ENCODE measurements at regions not wholly inside any gene's neighbourhood (a gene's known extent, or its start where the extent isn't known, plus 50 kb on each side); places are given as distances from the start of the nearest gene placed in this dataset.

GRCh38 chr10:131666091-131666490 is 234.7 kb upstream of the PPP2R2D start:
- H3K4me2 ChIP-seq (replicated peaks; ENCODE audit: extremely low read depth, low read length, poor library complexity, severe bottlenecking) = no peak overlapping the region
- H3K4me1 ChIP-seq (ENCODE audit: control insufficient read depth in 1 of 2, insufficient read depth in 2 of 2, low read length in 2 of 2) = no peaks in the 10 kb centered on the region
- no peak overlapping the region for H3K27ac Mint-ChIP-seq
- no peak overlapping the region for H2AFZ ChIP-seq (ENCODE audit: insufficient read depth, low read depth, low read length, poor library complexity, severe bottlenecking)
- no peak overlapping the region for H3K4me3 Mint-ChIP-seq
- peaks cover 2 to 5% (median 3%) of the 10 kb centered on the region in 3 donors for H3K27me3 Mint-ChIP-seq (ENCODE audit: low read depth in 3 of 3)
- no peaks in the 10 kb centered on the region for H3K36me3 ChIP-seq (replicated peaks in 1 of 2; ENCODE audit: control insufficient read depth in 1 of 2, insufficient read depth in 2 of 2, low read length in 2 of 2)
- H3K9me3 ChIP-seq (replicated peaks in 1 of 2; ENCODE audit: control insufficient read depth in 1 of 2, insufficient read depth in 1 of 2, low read length in 2 of 2) = peaks cover 4 to 7% of the 10 kb centered on the region in 2 donors
- 90% methylated on average over 3 of the region's 3 CpGs for WGBS (ENCODE audit: insufficient coverage)
- no peak for DNase-seq
- H3K27ac ChIP-seq (ENCODE audit: low read depth in 1 of 2, low read length in 2 of 2) = no peak overlapping the region
- no peaks in the 10 kb centered on the region for H3K36me3 Mint-ChIP-seq
- H3K4me3 ChIP-seq (replicated peaks in 1 of 3; ENCODE audit: low read depth in 2 of 3, low read length in 3 of 3) = no peak overlapping the region
- intact Hi-C loops (cut with micrococcal nuclease) = loop anchor here in 1 of 2 donors (5.0 kb wide), 1 partner anchor 391 kb away; no protein-coding TSS in a partner anchor
- H3K9me3 Mint-ChIP-seq = peaks cover 0 to 17% (median 7%) of the 10 kb centered on the region in 7 donors
- H3K4me1 Mint-ChIP-seq = no peaks in the 10 kb centered on the region
- no peaks in the 10 kb centered on the region for H4K20me1 ChIP-seq (ENCODE audit: insufficient read depth, low read length)
- H3K27me3 ChIP-seq (ENCODE audit: control insufficient read depth in 2 of 2, insufficient read depth in 2 of 2, low read length in 2 of 2) = no peaks in the 10 kb centered on the region
- H3K79me2 ChIP-seq (ENCODE audit: insufficient read depth, low read length) = no peaks in the 10 kb centered on the region
- no peak overlapping the region for H3K9ac ChIP-seq (ENCODE audit: insufficient read depth, low read length, poor library complexity, severe bottlenecking)
- TF ChIP-seq CTCF (IDR thresholded peaks at IDR 0.05) = no peak

GRCh38 chr10:131667047-131667446 is 233.8 kb upstream of the PPP2R2D start:
- Mint-ChIP-seq H3K27ac (no peak overlapping the region), H3K4me1 (no peaks in the 10 kb centered on the region), H3K36me3 (no peaks in the 10 kb centered on the region), H3K9me3 (peaks cover 3 to 22% (median 9%) of the 10 kb centered on the region in 7 donors), H3K27me3 (ENCODE audit: low read depth in 3 of 3) (peaks cover 2 to 5% (median 3%) of the 10 kb centered on the region in 3 donors), H3K4me3 (no peak overlapping the region)
- no peak overlapping the region for H3K4me2 ChIP-seq (replicated peaks; ENCODE audit: extremely low read depth, low read length, poor library complexity, severe bottlenecking)
- H3K9me3 ChIP-seq (replicated peaks in 1 of 2; ENCODE audit: control insufficient read depth in 1 of 2, insufficient read depth in 1 of 2, low read length in 2 of 2) = peaks cover 6 to 14% of the 10 kb centered on the region in 2 donors
- no peak for TF ChIP-seq CTCF (IDR thresholded peaks at IDR 0.05)
- H3K27ac ChIP-seq (ENCODE audit: low read depth in 1 of 2, low read length in 2 of 2) = no peak overlapping the region
- no peaks in the 10 kb centered on the region for H3K4me1 ChIP-seq (ENCODE audit: control insufficient read depth in 1 of 2, insufficient read depth in 2 of 2, low read length in 2 of 2)
- no peak for DNase-seq
- H3K36me3 ChIP-seq (replicated peaks in 1 of 2; ENCODE audit: control insufficient read depth in 1 of 2, insufficient read depth in 2 of 2, low read length in 2 of 2) = no peaks in the 10 kb centered on the region
- no peaks in the 10 kb centered on the region for H3K79me2 ChIP-seq (ENCODE audit: insufficient read depth, low read length)
- no peak overlapping the region for H2AFZ ChIP-seq (ENCODE audit: insufficient read depth, low read depth, low read length, poor library complexity, severe bottlenecking)
- H3K9ac ChIP-seq (ENCODE audit: insufficient read depth, low read length, poor library complexity, severe bottlenecking) = no peak overlapping the region
- H3K4me3 ChIP-seq (replicated peaks in 1 of 3; ENCODE audit: low read depth in 2 of 3, low read length in 3 of 3) = no peak overlapping the region
- H4K20me1 ChIP-seq (ENCODE audit: insufficient read depth, low read length) = no peaks in the 10 kb centered on the region
- H3K27me3 ChIP-seq (ENCODE audit: control insufficient read depth in 2 of 2, insufficient read depth in 2 of 2, low read length in 2 of 2) = no peaks in the 10 kb centered on the region
- whole genome bisulfite sequencing (ENCODE audit: insufficient coverage) = 76% methylated on average over 4 of the region's 4 CpGs
- intact Hi-C loops (cut with micrococcal nuclease) = loop anchor here in 1 of 2 donors (5.0 kb wide), 1 partner anchor 390 kb away; no protein-coding TSS in a partner anchor

Measured in CD14-positive monocyte (primary cell).